GM13977 (cell line): ENCODE measurements at regions not wholly inside any gene's neighbourhood (a gene's known extent, or its start where the extent isn't known, plus 50 kb on each side); places are given as distances from the start of the nearest gene placed in this dataset.

Experiments
- DNase-seq: peaks from one replicate; pipeline ENCODE4 v3.0.0; 2012; ENCODE audit warnings: low spot score
- in situ Hi-C: fragments of 300-500 bp; cut with MboI; formaldehyde crosslinking; loops from one replicate; pipeline ENCODE4 v1.12.0; 2022; ENCODE audit warnings: low sequenced_read_pairs, low pct_unique_long_range_greater_than_20kb, mixed read lengths, inconsistent platforms; ENCODE audit not compliant: unreplicated experiment
- TF ChIP-seq, protein P1 (sequence below): IDR thresholded peaks from 2 replicates; pipeline ENCODE4 v1.5.1; 2012; ENCODE audit warnings: mild to moderate bottlenecking, control low read depth; ENCODE audit not compliant: insufficient read depth; ENCODE audit errors: extremely low read depth, missing control alignments

DNA sequence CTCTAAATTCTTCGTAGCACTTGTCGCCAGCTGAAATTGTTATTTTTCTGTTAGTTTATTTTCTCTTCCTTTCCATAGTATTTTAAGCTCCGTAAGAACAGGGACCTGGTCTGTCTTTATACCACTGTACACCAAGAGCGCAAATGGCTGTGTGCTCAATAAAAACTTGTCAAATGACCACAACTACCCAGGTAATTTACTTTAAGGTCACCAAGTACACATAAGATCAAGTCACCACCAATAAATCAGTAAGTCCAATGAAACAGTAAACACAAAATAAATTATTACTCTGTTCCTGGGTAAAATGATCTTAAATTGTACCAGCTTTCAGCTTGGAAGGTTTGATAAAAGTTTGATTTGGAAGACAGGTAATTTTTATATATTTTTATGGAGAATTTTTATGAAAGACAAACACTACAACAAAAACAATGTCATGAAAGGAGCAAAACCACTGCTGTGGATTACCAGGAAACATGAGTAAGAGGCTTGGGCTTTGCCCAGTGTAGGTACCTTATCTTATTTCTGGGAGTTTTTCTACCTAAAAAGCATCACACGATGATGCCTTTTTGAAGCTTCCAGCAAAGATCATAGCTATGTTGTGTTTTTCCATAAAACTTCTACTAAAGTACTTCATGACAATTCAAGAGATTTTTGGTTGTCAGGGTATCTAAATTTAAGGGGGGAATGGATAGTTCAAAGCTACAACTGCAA is 406.8 kb downstream of the SHQ1 start:
- TF ChIP-seq, protein P1, sequence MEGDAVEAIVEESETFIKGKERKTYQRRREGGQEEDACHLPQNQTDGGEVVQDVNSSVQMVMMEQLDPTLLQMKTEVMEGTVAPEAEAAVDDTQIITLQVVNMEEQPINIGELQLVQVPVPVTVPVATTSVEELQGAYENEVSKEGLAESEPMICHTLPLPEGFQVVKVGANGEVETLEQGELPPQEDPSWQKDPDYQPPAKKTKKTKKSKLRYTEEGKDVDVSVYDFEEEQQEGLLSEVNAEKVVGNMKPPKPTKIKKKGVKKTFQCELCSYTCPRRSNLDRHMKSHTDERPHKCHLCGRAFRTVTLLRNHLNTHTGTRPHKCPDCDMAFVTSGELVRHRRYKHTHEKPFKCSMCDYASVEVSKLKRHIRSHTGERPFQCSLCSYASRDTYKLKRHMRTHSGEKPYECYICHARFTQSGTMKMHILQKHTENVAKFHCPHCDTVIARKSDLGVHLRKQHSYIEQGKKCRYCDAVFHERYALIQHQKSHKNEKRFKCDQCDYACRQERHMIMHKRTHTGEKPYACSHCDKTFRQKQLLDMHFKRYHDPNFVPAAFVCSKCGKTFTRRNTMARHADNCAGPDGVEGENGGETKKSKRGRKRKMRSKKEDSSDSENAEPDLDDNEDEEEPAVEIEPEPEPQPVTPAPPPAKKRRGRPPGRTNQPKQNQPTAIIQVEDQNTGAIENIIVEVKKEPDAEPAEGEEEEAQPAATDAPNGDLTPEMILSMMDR, result no peak
- in situ Hi-C loops, result loop anchor here (10.0 to 25.0 kb wide), 2 partner anchors 267 to 354 kb away; no protein-coding TSS in a partner anchor
- no peak for DNase-seq

DNA sequence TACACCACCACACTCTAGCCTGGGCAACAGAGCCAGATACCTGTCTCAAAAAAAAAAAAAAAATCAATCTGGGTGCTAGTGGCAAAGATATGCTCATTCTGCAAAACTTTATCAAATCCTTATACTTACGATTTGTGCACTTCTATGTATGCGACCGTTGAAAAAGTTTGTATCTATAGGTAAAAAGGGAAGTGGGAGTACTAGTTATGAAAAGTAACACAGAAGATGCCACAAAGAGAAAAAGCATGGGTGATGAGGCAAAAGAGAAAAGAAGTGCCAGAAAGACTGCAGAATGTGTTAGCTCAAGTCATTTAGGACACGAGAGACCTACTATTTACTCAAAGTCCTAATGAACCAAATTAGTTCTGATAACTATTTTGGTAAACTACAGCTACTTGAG is 407.8 kb downstream of the SHQ1 start:
- TF ChIP-seq, protein P1, result no peak
- DNase-seq, result no peak
- in situ Hi-C loops, result loop anchor here (10.0 to 25.0 kb wide), 2 partner anchors 266 to 353 kb away; no protein-coding TSS in a partner anchor

DNA sequence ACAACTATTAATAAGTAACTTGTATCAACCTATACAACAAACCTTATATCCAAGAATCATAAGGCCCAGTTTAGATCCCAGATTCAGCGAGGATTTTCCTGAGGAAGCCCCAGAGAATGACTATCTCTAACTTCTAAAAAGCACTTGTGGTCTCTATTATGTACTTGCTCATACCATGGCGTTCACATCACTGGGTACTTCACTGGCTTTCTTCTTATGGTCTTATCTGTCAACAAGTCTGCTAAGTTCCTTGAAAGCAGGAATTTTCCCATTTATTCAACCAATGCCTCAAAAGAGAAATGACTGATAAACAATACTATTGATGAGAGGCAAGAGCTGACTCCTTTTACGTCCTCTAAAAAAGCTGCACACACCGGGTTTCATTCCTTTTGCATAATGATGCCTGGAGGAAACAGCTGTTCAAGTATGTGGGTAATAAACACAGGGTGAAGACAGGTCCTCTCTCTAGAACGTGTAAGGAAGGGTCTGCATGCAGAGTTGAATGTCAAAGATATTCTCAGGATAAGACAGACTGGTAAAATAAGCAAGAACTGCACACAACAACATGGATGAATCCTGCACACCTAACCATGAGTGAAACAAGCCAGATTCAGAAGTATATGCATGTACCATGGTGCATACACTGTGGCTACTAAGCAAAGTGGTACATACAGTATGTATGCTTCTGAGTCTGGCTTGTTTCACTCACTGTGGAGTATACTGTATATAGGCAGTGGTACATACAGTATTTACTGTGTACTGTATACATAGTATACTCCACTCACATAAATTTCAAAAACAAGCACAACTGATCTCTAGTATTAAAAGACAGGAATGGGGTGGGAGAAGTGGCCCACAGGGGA is 408.7 kb downstream of the SHQ1 start:
- no peak for DNase-seq
- TF ChIP-seq, protein P1, result no peak
- in situ Hi-C loops, result loop anchor here (10.0 to 25.0 kb wide), 2 partner anchors 265 to 352 kb away; no protein-coding TSS in a partner anchor

DNA sequence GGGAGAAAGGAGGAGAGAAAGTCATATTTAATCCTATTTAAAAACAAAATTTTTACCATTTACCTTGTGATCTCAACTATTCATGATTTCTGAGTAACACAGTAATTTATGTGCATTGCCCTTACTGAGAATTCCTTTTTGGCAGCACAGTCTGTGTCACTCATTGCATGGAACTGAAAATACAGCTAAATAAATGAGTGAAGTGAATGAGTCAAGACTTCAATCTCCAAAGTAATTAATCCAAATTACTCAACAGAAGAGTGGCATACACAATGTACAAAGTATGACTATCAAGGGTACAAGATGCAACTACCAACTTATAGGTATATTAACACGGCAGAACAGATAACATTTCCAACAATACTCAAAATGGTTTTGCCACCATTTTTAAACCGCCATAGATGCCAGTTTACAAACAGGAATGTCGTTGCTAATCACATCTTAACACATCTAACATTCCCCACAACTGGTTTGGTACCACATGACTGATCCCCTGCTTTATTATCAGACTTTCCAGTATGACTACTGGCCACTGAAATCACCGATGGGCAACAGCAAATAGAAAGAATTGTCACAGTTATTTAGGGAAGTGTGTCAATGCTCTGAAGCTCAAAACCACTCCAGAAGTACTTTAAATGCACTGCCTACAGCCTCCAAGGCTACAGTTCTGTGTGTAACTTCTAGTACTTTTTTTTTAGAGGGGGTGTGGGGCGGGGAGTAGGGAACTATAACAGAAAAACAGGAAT is 410.4 kb downstream of the SHQ1 start:
- TF ChIP-seq, protein P1, result no peak
- in situ Hi-C loops, result loop anchor here (25.0 kb wide), 1 partner anchor 351 kb away; no protein-coding TSS in a partner anchor
- DNase-seq, result no peak

DNA sequence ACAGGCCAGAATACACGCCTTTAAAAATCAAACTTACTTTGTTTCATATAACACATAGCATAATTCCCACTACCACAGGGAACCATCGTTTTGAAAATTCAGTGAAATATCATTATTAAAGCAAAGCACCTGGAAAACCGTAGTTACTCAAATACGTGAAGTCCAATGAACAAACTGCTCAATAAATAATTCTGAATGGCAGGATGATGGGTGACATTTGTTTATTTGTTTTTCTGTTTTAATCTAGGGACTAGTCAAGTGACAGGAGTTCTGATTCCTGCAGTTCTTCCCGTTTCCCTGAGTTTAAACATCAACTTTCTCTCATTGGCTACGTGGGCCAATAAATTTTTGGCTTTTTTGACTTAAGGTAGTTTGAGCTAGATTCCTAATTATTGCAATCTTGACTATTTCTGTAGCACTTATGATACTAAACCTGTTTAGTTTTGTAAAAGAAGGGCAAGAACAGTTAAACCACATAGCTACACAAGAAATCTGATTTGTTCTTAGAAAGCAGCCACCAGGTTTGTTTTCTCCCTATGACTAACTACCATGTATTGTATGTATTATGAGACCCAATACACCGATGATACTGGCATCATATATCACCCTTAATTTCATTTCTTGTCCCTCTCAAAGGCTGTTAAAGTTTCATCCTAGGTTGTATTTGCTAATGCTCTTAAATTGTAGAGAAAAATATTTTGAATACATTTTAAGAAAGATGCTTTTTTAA is 411.2 kb downstream of the SHQ1 start:
- in situ Hi-C loops, result loop anchor here (25.0 kb wide), 1 partner anchor 350 kb away; no protein-coding TSS in a partner anchor
- TF ChIP-seq, protein P1, result no peak
- DNase-seq, result no peak
